ENCODE measurements at regions not wholly inside any gene's neighbourhood (a gene's known extent, or its start where the extent isn't known, plus 50 kb on each side); places are given as distances from the start of the nearest gene placed in this dataset.

DNA sequence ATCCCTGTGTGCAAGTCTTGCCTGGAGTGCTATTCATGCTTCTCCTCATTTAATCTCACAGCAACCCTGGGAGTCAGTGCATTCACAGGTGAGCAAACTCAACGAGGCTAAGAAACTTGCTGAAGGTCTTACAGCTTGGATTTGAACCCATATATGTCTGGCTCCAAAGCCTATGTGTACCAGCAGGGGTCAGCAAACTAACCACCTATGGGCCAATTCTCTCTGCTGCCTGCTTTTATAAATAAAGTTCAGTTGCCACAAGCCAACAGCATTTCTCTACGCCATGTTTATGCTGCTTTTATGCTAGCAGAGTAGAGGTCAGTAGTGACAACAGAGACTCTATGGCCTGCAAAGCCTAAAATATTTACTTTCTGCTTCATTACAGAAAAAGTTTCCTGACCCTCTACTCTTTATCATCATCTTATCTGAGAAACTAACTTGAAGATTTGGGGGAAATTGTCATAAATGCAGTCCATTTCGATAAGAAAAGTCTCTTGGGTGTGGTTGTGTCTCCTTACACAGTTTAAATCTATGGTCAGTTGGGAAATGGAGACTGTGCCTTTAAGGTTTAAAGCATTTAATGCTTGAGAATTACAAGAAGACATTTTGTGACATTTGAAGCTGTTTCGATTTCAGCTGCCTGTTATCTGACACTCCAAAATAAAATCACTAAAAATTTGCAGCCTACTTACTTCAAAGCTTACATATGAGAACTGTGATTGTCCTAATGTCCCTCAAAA lies 137.7 kb downstream of the PRELID2 start:
- H3K36me3 Mint-ChIP-seq: no peaks in the 10 kb centered on the region
- no peak for DNase-seq (ENCODE audit: low spot score in 2 of 2, unreplicated experiment in 2 of 2)
- TF ChIP-seq CTCF (IDR thresholded peaks at IDR 0.05; ENCODE audit: unreplicated experiment): no peak
- H3K9me3 Mint-ChIP-seq: no peaks in the 10 kb centered on the region
- H3K27me3 Mint-ChIP-seq (ENCODE audit: low read depth): peaks cover 1% of the 10 kb centered on the region
- H3K27ac Mint-ChIP-seq: no peak overlapping the region
- H3K4me1 Mint-ChIP-seq: no peaks in the 10 kb centered on the region
- no peak overlapping the region for H3K4me3 Mint-ChIP-seq

- Mint-ChIP-seq H3K4me3 (no peak overlapping the region), H3K36me3 (no peaks in the 10 kb centered on the region), H3K9me3 (no peaks in the 10 kb centered on the region), H3K27me3 (ENCODE audit: low read depth) (peaks cover 2% of the 10 kb centered on the region), H3K27ac (no peak overlapping the region), H3K4me1 (no peaks in the 10 kb centered on the region)
- no peak for TF ChIP-seq CTCF (IDR thresholded peaks at IDR 0.05; ENCODE audit: unreplicated experiment)
- no peak for DNase-seq (ENCODE audit: low spot score in 2 of 2, unreplicated experiment in 2 of 2)
These were observed 145.9 kb downstream of the PRELID2 start for GRCh38 chr5:145689235-145689634.

DNA sequence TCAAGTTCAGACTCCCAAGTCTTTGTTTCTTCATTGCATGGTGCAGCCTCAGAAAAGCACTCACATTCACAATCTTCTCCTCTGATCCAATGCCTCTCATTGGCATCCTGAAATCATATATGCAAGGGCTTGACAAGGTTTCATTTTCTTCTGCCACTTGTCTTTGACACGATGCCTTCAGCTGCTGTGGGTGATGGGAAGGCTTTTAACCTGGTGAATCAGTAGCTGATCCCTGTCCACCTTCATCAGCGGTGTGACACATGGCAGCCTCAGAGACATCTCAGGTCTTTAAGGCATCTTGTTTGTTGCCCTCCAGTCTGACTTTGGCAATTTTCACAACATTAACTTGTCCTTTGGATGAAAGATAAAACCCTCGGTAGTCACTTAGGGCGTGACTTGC lies 147.2 kb downstream of the PRELID2 start:
- DNase-seq (ENCODE audit: low spot score in 2 of 2, unreplicated experiment in 2 of 2): no peak
- Mint-ChIP-seq H3K36me3 (no peaks in the 10 kb centered on the region), H3K4me3 (no peak overlapping the region), H3K4me1 (no peaks in the 10 kb centered on the region), H3K9me3 (no peaks in the 10 kb centered on the region), H3K27ac (no peak overlapping the region), H3K27me3 (ENCODE audit: low read depth) (peaks cover 2% of the 10 kb centered on the region)
- TF ChIP-seq CTCF (IDR thresholded peaks at IDR 0.05; ENCODE audit: unreplicated experiment): no peak

DNA sequence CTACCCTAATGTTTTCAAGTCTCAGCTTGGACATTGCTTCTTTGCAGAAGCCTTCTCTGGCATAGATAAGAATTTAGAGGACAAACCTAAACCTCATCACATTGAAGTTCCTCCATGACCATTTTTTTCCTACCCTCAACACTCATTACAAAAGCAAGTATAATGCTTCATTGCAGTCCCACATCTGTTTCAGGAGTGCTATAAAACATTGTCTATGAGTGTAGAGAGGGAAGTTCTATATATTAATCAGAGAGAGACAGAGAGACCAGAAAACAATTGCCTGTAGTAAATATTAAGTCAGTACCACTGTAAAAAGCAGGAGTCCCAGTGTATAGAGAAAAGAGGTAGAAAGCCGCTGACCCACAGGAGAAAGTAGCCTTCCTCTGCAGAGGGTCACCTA lies 149.7 kb downstream of the PRELID2 start:
- H3K27ac Mint-ChIP-seq: no peak overlapping the region
- no peaks in the 10 kb centered on the region for H3K9me3 Mint-ChIP-seq
- peaks cover 6% of the 10 kb centered on the region for H3K4me1 Mint-ChIP-seq
- H3K27me3 Mint-ChIP-seq (ENCODE audit: low read depth): peaks cover 2% of the 10 kb centered on the region
- no peaks in the 10 kb centered on the region for H3K36me3 Mint-ChIP-seq
- DNase-seq (ENCODE audit: low spot score in 2 of 2, unreplicated experiment in 2 of 2): no peak
- H3K4me3 Mint-ChIP-seq: no peak overlapping the region
- no peak for TF ChIP-seq CTCF (IDR thresholded peaks at IDR 0.05; ENCODE audit: unreplicated experiment)

DNA sequence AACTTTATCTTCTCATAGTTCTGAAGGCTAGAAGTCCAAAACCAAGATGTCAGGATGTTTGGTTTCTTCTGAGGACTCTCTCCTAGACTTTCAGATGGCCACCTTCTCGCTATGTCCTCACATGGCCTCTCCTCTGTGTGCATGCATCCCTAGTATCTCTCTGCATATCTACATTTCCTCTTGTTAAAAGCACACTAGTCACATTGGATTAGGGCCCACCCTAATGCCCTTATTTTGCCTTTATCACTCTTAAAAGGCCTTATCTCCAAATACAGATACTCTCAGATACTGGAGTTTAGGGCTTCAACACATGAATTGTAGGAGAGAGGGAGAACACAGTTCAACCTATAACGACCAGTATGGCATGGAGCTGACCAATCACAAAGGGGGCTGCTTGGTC lies 151.7 kb downstream of the PRELID2 start:
- Mint-ChIP-seq H3K36me3 (no peaks in the 10 kb centered on the region), H3K27ac (no peak overlapping the region), H3K4me3 (no peak overlapping the region), H3K4me1 (peaks cover 6% of the 10 kb centered on the region), H3K27me3 (ENCODE audit: low read depth) (no peaks in the 10 kb centered on the region), H3K9me3 (no peaks in the 10 kb centered on the region)
- TF ChIP-seq CTCF (IDR thresholded peaks at IDR 0.05; ENCODE audit: unreplicated experiment): no peak
- no peak for DNase-seq (ENCODE audit: low spot score in 2 of 2, unreplicated experiment in 2 of 2)

All from mesothelial cell of epicardium (in vitro differentiated cells).